ENCODE measurements at regions not wholly inside any gene's neighbourhood (a gene's known extent, or its start where the extent isn't known, plus 50 kb on each side); places are given as distances from the start of the nearest gene placed in this dataset.

DNA sequence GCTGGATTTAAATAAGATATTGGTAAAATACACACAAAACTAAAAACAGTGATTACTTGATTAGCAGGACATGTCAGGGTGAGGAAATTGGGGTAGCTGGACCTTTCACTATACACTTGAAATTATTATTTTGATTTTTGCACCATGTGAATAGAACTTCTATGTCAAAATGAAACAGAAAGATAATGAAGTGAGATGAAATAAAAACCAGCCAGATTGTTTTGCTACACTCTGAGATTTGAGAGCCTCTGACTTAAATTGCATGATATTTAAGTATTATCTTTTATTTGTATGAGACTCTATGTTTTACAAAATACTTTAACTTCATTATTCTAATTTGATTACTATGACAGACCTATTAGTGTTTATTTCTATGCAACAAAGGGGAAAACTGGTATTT is 819.6 kb upstream of the ATXN8OS start:
- TF ChIP-seq, protein P1, sequence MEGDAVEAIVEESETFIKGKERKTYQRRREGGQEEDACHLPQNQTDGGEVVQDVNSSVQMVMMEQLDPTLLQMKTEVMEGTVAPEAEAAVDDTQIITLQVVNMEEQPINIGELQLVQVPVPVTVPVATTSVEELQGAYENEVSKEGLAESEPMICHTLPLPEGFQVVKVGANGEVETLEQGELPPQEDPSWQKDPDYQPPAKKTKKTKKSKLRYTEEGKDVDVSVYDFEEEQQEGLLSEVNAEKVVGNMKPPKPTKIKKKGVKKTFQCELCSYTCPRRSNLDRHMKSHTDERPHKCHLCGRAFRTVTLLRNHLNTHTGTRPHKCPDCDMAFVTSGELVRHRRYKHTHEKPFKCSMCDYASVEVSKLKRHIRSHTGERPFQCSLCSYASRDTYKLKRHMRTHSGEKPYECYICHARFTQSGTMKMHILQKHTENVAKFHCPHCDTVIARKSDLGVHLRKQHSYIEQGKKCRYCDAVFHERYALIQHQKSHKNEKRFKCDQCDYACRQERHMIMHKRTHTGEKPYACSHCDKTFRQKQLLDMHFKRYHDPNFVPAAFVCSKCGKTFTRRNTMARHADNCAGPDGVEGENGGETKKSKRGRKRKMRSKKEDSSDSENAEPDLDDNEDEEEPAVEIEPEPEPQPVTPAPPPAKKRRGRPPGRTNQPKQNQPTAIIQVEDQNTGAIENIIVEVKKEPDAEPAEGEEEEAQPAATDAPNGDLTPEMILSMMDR (IDR thresholded peaks at IDR 0.05), result no peak
- TF ChIP-seq EZH2phosphoT487 (IDR thresholded peaks at IDR 0.05) (no peak), EZH2 (IDR thresholded peaks at IDR 0.05) (no peak)

All from neural progenitor cell (in vitro differentiated cells).